SK-N-SH treated with all-trans-retinoic acid at 6 μM for 48 hours (cell line): ENCODE measurements at regions not wholly inside any gene's neighbourhood (a gene's known extent, or its start where the extent isn't known, plus 50 kb on each side); places are given as distances from the start of the nearest gene placed in this dataset.
"Not testable (repeated sequence)": the region's sequence is repeated elsewhere in the genome, so short reads cannot be mapped to it uniquely, and the experiment has no call there.

Source experiments
- RARB ChIP-seq: fragments of 250-450 bp; sonication (Bioruptor Pico); IDR thresholded peaks from 2 replicates; pipeline ENCODE4 v1.8.0; 2021; ENCODE audit warnings: mild to moderate bottlenecking, moderate library complexity
- SNAI2 ChIP-seq: fragments of 250-450 bp; sonication (Bioruptor Pico); IDR thresholded peaks from 2 replicates; pipeline ENCODE4 v1.5.0; 2020; ENCODE audit warnings: mild to moderate bottlenecking, moderate library complexity
- TCF4 ChIP-seq: fragments of 250-450 bp; sonication (Bioruptor Pico); IDR thresholded peaks from 2 replicates; pipeline ENCODE4 v1.8.0; 2021; ENCODE audit warnings: mild to moderate bottlenecking, moderate library complexity, borderline replicate concordance
- ZNF8 ChIP-seq: fragments of 450-650 bp; formaldehyde crosslinking; IDR thresholded peaks from 2 replicates; pipeline ENCODE4 v1.5.0; 2020; ENCODE audit warnings: mild to moderate bottlenecking, moderate library complexity

GRCh38 chr2:128604581-128604980 lies 285.9 kb upstream of the HS6ST1 start:
- not testable (repeated sequence) for TF ChIP-seq TCF4 (CRISPR knock-in tag); ZNF8; RARB (CRISPR knock-in tag); SNAI2 (CRISPR knock-in tag)
